ENCODE measurements at regions not wholly inside any gene's neighbourhood (a gene's known extent, or its start where the extent isn't known, plus 50 kb on each side); places are given as distances from the start of the nearest gene placed in this dataset.

- DNase-seq = no peak
These were observed 164.2 kb downstream of the RHOU start for GRCh38 chr1:228899421-228899956.

- no peak for DNase-seq
These were observed 165.0 kb downstream of the RHOU start for GRCh38 chr1:228900099-228900885.

- no peak for DNase-seq
These were observed 165.7 kb downstream of the RHOU start for GRCh38 chr1:228900886-228901392.

GRCh38 chr1:228901936-228902681 is 166.8 kb downstream of the RHOU start:
- DNase-seq = no peak

- DNase-seq = no peak
These were observed 167.6 kb downstream of the RHOU start for GRCh38 chr1:228902781-228903433.

- DNase-seq = no peak
These were observed 168.3 kb downstream of the RHOU start for GRCh38 chr1:228903434-228904071.

GRCh38 chr1:228904222-228904621 is 168.9 kb downstream of the RHOU start:
- no peak for DNase-seq

GRCh38 chr1:228905701-228906101 is 170.4 kb downstream of the RHOU start:
- no peak for DNase-seq

GRCh38 chr1:228906223-228906860 is 171.1 kb downstream of the RHOU start:
- no peak for DNase-seq

GRCh38 chr1:228911225-228912210 is 176.2 kb downstream of the RHOU start:
- DNase-seq = no peak

- no peak for DNase-seq
These were observed 178.5 kb downstream of the RHOU start for GRCh38 chr1:228913626-228914414.

GRCh38 chr1:228914700-228915099 is 179.4 kb downstream of the RHOU start:
- DNase-seq = no peak

GRCh38 chr1:228917342-228917741 is 182.1 kb downstream of the RHOU start:
- DNase-seq = no peak

GRCh38 chr1:228917755-228918154 is 182.5 kb downstream of the RHOU start:
- DNase-seq = no peak

- no peak for DNase-seq
These were observed 183.1 kb downstream of the RHOU start for GRCh38 chr1:228918335-228918734.

GRCh38 chr1:228919914-228920313 is 184.6 kb downstream of the RHOU start:
- DNase-seq = no peak

GRCh38 chr1:228920831-228921230 is 185.6 kb downstream of the RHOU start:
- DNase-seq = no peak

GRCh38 chr1:228921481-228921880 is 186.2 kb downstream of the RHOU start:
- DNase-seq = no peak

GRCh38 chr1:228922722-228923376 is 187.6 kb downstream of the RHOU start:
- DNase-seq = no peak
